Fibroblast of skin of right biceps (primary cell): ENCODE measurements at regions not wholly inside any gene's neighbourhood (a gene's known extent, or its start where the extent isn't known, plus 50 kb on each side); places are given as distances from the start of the nearest gene placed in this dataset.
"Not testable (repeated sequence)": the region's sequence is repeated elsewhere in the genome, so short reads cannot be mapped to it uniquely, and the experiment has no call there.

Experiments
- DNase-seq: peaks from one replicate; pipeline ENCODE4 v3.0.0-alpha.2; 2013

GRCh38 chr5:66354422-66354821, 210.3 kb downstream of the SREK1 start:
- no peak for DNase-seq

DNA sequence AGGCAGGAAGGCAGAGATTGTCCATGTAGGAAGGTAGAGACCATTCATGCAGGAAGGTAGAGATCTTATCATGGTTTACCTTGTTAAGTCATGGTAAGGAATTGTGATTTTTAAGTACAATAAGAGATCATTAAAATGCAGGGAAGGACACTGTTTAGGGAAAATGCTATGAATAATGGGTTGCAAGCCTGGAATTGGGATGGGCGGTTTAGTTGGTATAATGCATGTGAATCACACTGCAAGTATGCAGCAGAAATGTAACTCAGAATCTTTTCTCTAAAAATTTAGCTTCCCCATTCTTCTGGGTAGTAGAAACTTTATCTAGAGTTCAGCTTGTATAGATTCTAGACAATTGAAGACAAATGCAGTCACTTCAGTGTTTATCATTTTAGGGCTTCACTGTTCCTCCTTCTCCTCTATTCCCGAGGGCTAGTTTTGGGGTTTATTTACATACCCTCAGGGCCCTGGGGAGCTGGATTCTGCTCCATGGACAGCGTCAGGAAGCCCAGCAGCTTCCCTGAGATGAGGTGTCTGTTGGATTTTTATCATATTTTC, 212.0 kb downstream of the SREK1 start:
- DNase-seq, result peak; percentile 14

GRCh38 chr5:66358741-66359140, 214.6 kb downstream of the SREK1 start:
- no peak for DNase-seq

GRCh38 chr5:66361070-66361469, 217.0 kb downstream of the SREK1 start:
- DNase-seq, result no peak

DNA sequence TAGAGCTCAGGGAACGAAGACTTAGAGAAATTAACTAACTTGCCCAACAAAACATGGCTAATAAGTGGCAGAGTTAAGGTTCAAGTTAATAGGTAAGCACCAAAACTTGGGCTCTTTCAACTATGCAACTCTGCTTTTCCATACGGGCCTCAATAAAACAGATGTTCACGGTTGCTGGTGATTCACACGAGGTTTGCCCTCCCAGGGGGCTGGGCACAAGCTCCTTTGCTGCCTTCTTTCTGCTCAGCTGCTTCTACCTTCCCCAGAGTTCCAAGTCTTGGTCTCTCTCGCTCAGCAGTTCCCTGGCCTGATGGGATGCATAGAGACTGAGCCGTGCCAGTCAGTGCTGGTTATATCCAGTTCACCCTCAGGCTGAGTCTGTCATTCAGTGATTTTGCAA, 217.9 kb downstream of the SREK1 start:
- no peak for DNase-seq

DNA sequence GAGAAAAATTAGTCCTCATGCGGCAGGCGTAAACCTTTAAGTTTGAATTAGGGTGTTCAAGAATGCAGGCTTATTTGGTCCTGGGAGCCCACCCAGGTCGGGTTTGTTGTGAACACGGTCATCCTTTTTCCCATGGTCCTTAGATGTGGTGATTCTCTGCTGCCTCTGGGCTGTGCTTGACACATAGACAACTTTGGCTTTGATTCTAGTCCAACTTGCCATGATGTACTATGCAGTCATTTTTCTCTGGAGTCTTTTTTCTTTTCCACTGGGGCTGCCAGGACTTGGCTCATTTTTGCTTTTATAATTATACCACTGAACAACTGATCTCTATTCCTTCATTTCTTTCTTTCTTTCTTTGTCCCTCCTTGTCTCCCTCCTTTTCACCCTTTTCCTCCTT, 218.6 kb downstream of the SREK1 start:
- no peak for DNase-seq

DNA sequence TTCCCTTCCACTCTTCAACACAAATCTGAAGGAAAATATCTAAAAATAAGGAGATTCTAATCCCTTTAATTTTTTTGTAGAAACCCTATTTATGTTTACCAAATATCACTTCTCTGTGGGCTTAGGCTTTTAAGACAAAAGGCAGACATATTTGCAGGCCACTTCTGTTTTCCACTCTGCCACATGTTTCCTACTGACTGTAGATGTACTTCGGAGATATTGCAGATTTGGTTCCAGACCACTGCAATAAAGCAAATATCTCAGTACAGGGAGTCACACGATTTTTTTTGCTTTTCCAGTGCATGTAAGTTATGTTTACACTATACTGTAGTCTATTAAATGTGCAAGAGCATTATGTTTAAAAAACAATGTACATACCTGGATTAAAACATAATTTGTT, 219.0 kb downstream of the SREK1 start:
- no peak for DNase-seq

DNA sequence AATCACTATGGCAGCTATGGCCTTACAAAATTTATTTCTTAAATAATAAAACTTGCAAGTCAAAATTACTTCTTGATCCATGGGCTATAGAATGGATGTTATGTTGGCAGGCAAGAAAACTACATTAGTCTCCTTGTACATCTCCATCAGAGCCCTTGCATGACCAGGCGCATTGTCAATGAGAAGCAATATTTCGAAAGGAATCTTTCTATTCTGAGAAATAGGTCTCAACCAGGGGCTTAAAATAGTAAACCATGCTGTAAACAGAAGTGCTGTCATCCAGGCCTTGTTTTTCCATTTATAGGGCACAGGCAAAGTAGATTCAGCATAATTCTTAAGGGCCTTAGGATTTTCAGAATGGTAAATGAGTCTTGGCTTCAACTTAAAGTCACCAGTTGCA, 220.1 kb downstream of the SREK1 start:
- no peak for DNase-seq

DNA sequence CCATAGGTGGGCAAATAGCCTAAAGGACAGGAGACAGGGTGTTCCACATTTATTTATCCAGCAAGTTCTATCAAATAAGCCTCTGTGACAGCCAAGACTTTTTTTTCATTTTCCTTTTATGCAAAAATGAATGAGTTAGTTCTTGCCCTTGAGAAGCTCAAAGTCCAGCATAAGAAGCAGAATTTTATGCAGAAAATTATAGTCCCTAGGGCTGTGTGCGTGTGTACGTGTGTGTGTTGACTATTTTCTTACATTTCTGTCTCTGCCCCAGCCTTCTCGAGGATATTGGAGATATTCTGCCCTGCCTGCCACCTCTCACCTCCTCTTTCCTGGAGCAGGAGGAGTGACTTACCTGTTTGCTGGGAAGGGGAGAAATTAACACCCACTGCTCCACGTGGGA, 221.9 kb downstream of the SREK1 start:
- DNase-seq, result no peak

GRCh38 chr5:66367814-66368541, 223.9 kb downstream of the SREK1 start:
- no peak for DNase-seq

- DNase-seq, result no peak
Measured at GRCh38 chr5:66368811-66369210, 224.7 kb downstream of the SREK1 start.

DNA sequence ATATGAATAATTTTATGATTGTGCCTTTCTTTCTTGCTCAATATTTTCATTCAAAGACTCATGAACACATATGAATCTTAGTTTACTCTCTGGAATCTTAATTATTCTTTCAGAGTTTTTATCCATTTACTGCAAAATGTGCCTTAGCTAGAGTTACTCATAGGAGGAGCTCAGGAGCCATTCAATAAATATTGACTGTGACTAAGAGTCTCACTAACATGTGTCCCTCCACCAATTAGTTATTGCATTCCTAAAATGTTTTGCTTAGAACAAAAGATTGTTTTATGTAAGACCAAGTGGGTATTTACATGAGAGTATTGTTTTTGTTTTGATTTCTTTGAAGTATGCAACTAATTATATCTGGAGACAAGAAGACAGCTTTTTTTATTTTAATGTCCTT, 218.4 kb upstream of the MAST4 start:
- DNase-seq, result no peak

GRCh38 chr5:66378407-66378806, 217.8 kb upstream of the MAST4 start:
- no peak for DNase-seq

DNA sequence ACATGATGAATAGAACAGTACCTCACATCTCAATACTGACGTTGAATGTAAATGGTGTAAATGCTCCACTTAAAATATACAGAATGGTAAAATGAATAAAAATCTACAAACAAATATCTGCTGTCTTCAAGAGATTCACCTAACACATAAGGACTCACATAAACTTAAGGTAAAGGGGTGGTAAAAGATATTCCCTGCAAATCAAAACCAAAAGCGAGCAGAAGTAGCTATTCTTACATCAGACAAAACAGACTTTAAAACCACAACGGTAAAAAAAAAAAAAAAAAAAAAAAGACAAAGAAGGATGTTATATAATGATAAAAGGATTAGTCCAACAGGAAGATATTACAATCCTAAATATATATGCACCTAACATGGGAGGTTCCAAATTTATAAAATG, 214.0 kb upstream of the MAST4 start:
- DNase-seq, result no peak

DNA sequence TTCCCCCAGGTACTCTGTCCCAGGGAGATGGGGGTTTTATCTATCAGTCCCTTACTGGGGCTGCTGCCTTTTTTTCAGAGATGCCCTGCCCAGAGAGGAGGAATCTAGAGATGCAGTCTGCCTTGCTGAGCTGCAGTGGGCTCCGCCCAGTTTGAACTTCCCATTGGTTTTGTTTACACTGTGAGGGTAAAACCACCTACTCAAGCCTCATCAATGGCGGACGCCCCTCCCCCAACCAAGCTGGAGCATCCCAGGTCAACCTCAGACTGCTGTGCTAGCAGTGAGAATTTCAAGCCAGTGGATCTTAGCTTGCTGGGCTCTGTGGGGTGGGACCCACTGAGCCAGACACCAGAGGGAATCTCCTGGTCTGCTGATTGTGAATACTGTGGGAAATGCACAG, 191.0 kb upstream of the MAST4 start:
- not testable (repeated sequence) for DNase-seq

DNA sequence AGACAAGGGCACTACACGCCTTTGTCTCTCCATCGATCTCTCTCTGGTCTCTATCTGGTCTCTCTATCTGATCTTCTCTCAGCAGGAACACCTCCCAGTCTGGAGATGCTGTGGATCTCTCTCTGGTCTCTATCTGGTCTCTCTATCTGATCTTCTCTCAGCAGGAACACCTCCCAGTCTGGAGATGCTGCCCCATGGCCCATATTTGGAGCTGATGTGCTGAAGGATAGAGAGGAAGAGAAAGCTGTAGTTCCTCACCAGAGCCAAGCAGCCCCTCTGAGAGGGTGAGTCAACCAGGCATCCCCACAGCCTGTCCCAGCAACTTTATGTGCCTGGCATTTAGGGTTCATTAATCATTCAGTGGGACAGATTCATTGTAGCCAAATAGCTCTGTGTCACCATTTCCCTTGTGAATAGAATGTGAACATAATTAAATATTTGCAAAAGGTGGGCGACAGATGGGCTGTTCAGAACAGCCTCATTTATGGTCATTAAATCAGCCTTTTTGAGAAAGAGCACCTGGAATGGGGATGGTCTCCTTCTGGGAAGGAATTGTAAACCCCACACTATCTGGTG, 189.3 kb upstream of the MAST4 start:
- peak; percentile 32 for DNase-seq

- no peak for DNase-seq
Measured at GRCh38 chr5:66407765-66408164, 188.4 kb upstream of the MAST4 start.

GRCh38 chr5:66408576-66408975, 187.6 kb upstream of the MAST4 start:
- no peak for DNase-seq

- DNase-seq, result no peak
Measured at GRCh38 chr5:66410122-66410521, 186.1 kb upstream of the MAST4 start.

DNA sequence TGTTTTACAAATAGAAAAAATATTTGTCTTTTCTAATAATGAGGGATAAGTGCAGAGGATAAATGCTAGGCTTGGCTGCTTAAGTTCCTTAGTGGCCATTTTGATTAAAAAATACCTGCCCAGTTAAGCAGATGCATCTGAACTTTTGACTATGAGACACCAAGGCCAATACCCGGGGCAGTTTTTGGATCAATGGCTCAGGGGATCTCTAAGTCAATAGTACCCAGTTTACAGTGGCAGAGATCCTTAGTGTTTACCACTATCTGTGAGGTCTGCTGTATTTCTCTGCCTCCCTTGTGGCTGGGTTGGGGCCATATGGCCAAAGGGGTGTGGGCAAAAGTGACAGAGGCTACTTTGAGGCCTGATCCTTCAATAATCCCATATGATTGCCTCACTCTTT, 184.5 kb upstream of the MAST4 start:
- DNase-seq, result no peak

GRCh38 chr5:66413931-66414330, 182.3 kb upstream of the MAST4 start:
- no peak for DNase-seq

GRCh38 chr5:66415208-66415607, 181.0 kb upstream of the MAST4 start:
- no peak for DNase-seq

DNA sequence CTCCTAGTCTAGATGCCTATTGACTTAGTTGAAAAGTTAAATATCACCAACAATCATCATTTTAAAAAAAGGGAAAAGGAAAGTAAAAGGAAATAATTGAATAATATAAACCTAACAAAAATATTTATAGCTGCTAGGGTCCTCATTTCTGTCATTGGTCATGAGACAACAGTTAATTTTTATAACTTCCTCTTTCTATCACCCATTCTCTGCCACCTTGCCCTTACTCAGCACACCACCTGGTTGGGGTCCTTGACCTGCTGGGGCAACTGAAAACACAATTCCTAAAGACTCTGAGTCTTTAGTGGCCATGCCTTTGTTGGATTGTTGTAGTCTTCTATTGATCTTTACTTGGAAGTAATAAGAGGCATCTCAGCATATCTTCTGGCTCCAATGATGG, 179.5 kb upstream of the MAST4 start:
- DNase-seq, result no peak

DNA sequence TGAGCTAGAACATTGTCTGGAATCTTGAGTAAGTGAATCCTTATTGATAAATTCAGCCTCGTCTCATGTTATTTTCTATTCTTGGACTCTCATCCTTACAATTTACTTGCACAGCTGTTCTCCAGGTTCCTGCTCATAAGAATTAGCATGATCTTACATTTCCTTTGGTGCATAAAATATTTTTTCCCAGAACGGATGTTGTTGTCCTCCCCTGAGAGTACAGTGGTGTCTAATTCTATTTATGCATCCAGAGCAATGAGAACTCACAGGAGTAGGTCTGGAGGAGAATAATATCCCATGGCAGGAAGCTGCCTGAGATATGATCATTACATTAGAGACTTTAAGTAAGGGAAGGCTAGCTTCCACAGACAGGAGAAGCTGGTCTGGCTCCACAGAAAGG, 178.4 kb upstream of the MAST4 start:
- DNase-seq, result no peak

- no peak for DNase-seq
Measured at GRCh38 chr5:66423484-66423883, 172.7 kb upstream of the MAST4 start.
